SK-N-SH (cell line): ENCODE measurements at regions not wholly inside any gene's neighbourhood (a gene's known extent, or its start where the extent isn't known, plus 50 kb on each side); places are given as distances from the start of the nearest gene placed in this dataset.

Experiments
- EZH2phosphoT487 ChIP-seq: fragments of 200-600 bp; sonication (generic); IDR thresholded peaks from 2 replicates; pipeline ENCODE4 v1.6.1; 2017; ENCODE audit warnings: low read depth, mixed run types, mild to moderate bottlenecking, antibody characterized with exemption, moderate library complexity, borderline replicate concordance
- MEF2A ChIP-seq: IDR thresholded peaks from 2 replicates; pipeline ENCODE4 v1.4.0; 2012; ENCODE audit warnings: low read depth, borderline replicate concordance
- MXI1 ChIP-seq: IDR thresholded peaks from 2 replicates; pipeline ENCODE4 v1.6.1; 2012; ENCODE audit warnings: mild to moderate bottlenecking, low read depth, low read length, improper control_type of control experiment
- NFIC ChIP-seq: IDR thresholded peaks from 2 replicates; pipeline ENCODE4 v1.4.0; 2012; ENCODE audit warnings: borderline replicate concordance
- POLR2AphosphoS5 ChIP-seq: IDR thresholded peaks from 2 replicates; pipeline ENCODE4 v1.6.1; 2012; ENCODE audit warnings: low read depth, low read length
- TCF12 ChIP-seq: IDR thresholded peaks from 2 replicates; pipeline ENCODE4 v1.4.0; 2012
- TF ChIP-seq, protein P1 (sequence below): IDR thresholded peaks from 2 replicates; pipeline ENCODE4 v1.4.0; 2012; ENCODE audit warnings: low read depth
- TF ChIP-seq, protein P2 (sequence below): fragments of 200-600 bp; sonication (generic); IDR thresholded peaks from 2 replicates; pipeline ENCODE4 v1.6.1; 2017; ENCODE audit warnings: antibody characterized with exemption, mild to moderate bottlenecking, moderate library complexity

DNA sequence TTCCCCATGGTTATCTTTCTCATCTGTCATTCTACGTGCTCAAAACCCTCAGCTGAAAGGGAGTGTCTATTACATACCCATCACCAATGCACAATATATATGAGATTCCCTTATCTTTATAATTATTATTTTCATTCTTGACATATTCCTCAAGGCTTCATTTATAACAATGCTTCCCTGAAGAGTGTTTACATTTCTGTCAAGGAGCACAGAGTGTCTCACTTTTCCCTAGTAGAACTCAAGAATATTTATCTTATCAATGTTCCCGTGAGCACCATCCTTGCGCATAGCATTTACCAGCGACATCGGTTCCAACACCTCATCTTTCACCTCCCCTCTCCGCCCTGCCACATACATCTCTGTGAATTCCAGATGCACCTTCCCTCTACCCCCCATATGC is 250.6 kb downstream of the PLA2G4A start:
- TF ChIP-seq, protein P1, sequence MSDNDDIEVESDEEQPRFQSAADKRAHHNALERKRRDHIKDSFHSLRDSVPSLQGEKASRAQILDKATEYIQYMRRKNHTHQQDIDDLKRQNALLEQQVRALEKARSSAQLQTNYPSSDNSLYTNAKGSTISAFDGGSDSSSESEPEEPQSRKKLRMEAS: no peak
- TF ChIP-seq POLR2AphosphoS5: no peak
- no peak for TF ChIP-seq MXI1
- TF ChIP-seq MEF2A: no peak
- TF ChIP-seq EZH2phosphoT487: no peak
- TF ChIP-seq, protein P2, sequence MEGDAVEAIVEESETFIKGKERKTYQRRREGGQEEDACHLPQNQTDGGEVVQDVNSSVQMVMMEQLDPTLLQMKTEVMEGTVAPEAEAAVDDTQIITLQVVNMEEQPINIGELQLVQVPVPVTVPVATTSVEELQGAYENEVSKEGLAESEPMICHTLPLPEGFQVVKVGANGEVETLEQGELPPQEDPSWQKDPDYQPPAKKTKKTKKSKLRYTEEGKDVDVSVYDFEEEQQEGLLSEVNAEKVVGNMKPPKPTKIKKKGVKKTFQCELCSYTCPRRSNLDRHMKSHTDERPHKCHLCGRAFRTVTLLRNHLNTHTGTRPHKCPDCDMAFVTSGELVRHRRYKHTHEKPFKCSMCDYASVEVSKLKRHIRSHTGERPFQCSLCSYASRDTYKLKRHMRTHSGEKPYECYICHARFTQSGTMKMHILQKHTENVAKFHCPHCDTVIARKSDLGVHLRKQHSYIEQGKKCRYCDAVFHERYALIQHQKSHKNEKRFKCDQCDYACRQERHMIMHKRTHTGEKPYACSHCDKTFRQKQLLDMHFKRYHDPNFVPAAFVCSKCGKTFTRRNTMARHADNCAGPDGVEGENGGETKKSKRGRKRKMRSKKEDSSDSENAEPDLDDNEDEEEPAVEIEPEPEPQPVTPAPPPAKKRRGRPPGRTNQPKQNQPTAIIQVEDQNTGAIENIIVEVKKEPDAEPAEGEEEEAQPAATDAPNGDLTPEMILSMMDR: no peak
- no peak for TF ChIP-seq TCF12
- no peak for TF ChIP-seq NFIC
